PC-3 (cell line): ENCODE measurements at regions not wholly inside any gene's neighbourhood (a gene's known extent, or its start where the extent isn't known, plus 50 kb on each side); places are given as distances from the start of the nearest gene placed in this dataset.

Experiments
- ATAC-seq: fragments of 200-7000 bp; cut with Tn5 transposase; 2 replicates; pipeline ENCODE4 v1.9.1; 2020; ENCODE audit warnings: mild to moderate bottlenecking, moderate library complexity
- BruUV-seq: library from RNA; stranded (reverse); fragments of 400-500 nt; replicated peaks from 2 replicates; lab custom pipeline; 2021; lab: Mats Ljungman, UMichigan
- CTCF ChIA-PET: fragments of 300-600 bp; sonication (Branson Sonifier 250); formaldehyde crosslinking; loops from one replicate; lab custom pipeline; 2022; ENCODE audit warnings: antibody characterized with exemption; lab: Charles Lee
- POLR2A ChIA-PET: fragments of 300-600 bp; sonication (Branson Sonifier 250); formaldehyde crosslinking; loops from one replicate; lab custom pipeline; 2022; ENCODE audit warnings: antibody characterized with exemption; ENCODE audit not compliant: unreplicated experiment; lab: Charles Lee
- DNase-seq: peaks from one replicate; pipeline ENCODE4 v3.0.0-alpha.2; 2015
- H2AFZ ChIP-seq: fragments of 300-600 bp; sonication (generic); 2 replicates; pipeline ENCODE4 v1.6.0; 2016; ENCODE audit warnings: antibody characterized with exemption, low read length
- H3F3A ChIP-seq: fragments of 300-600 bp; sonication (generic); one replicate; pipeline ENCODE4 v1.6.0; 2017; ENCODE audit warnings: antibody characterized with exemption, low read length, control low read depth, mild to moderate bottlenecking; ENCODE audit not compliant: unreplicated experiment
- H3K27ac ChIP-seq: fragments of 300-600 bp; sonication (generic); 2 replicates; pipeline ENCODE4 v1.5.1; 2016; ENCODE audit warnings: mild to moderate bottlenecking, low read length
- H3K27me3 ChIP-seq: fragments of 300-600 bp; sonication (generic); 2 replicates; pipeline ENCODE4 v1.6.1; 2016; ENCODE audit warnings: low read length, mixed read lengths
- H3K36me3 ChIP-seq: fragments of 300-600 bp; sonication (generic); 2 replicates; pipeline ENCODE4 v1.6.1; 2016; ENCODE audit warnings: low read depth, mixed run types, low read length, mixed read lengths
- H3K4me1 ChIP-seq: fragments of 300-600 bp; sonication (generic); 2 replicates; pipeline ENCODE4 v1.5.1; 2016; ENCODE audit warnings: low read length; ENCODE audit not compliant: insufficient read depth
- H3K4me2 ChIP-seq: fragments of 300-600 bp; sonication (generic); 2 replicates; pipeline ENCODE4 v1.6.0; 2016; ENCODE audit warnings: low read length
- H3K4me3 ChIP-seq: fragments of 300-600 bp; sonication (generic); 2 replicates; pipeline ENCODE4 v1.5.1; 2016; ENCODE audit warnings: mild to moderate bottlenecking, low read length, mixed read lengths
- H3K79me2 ChIP-seq: fragments of 300-600 bp; sonication (generic); 2 replicates; pipeline ENCODE4 v1.6.1; 2017; ENCODE audit warnings: low read length, mixed read lengths
- H3K9ac ChIP-seq: fragments of 300-600 bp; sonication (generic); 2 replicates; pipeline ENCODE4 v1.6.0; 2016; ENCODE audit warnings: mild to moderate bottlenecking, low read length
- H3K9me2 ChIP-seq: fragments of 300-600 bp; sonication (generic); replicated peaks from 2 replicates; pipeline ENCODE4 v1.6.1; 2016; ENCODE audit warnings: mixed run types, low read length, mixed read lengths
- H3K9me3 ChIP-seq: fragments of 300-600 bp; sonication (generic); 2 replicates; pipeline ENCODE4 v1.6.1; 2016; ENCODE audit warnings: low read length, mixed read lengths
- H4K20me1 ChIP-seq: fragments of 300-600 bp; sonication (generic); 2 replicates; pipeline ENCODE4 v1.6.1; 2016; ENCODE audit warnings: low read length, mixed read lengths
- EZH2 ChIP-seq: fragments of 300-600 bp; sonication (generic); IDR thresholded peaks from one replicate; pipeline ENCODE4 v1.6.1; 2017; ENCODE audit warnings: antibody characterized with exemption, mild to moderate bottlenecking, low read length; ENCODE audit not compliant: unreplicated experiment
- EZH2phosphoT487 ChIP-seq: fragments of 300-600 bp; sonication (generic); IDR thresholded peaks from 2 replicates; pipeline ENCODE4 v1.6.1; 2018; ENCODE audit warnings: mild to moderate bottlenecking, antibody characterized with exemption, low read length, borderline replicate concordance
- intact Hi-C: fragments of 100-400 bp; cut with micrococcal nuclease; formaldehyde crosslinking; loops from 2 replicates; pipeline ENCODE4 v1.9.0; 2023
- TF ChIP-seq, protein P1 (sequence below): fragments of 300-600 bp; sonication (generic); conservative IDR thresholded peaks from 2 replicates; pipeline ENCODE4 v1.5.1; 2017; ENCODE audit warnings: antibody characterized with exemption, low read depth, mild to moderate bottlenecking, low read length

DNA sequence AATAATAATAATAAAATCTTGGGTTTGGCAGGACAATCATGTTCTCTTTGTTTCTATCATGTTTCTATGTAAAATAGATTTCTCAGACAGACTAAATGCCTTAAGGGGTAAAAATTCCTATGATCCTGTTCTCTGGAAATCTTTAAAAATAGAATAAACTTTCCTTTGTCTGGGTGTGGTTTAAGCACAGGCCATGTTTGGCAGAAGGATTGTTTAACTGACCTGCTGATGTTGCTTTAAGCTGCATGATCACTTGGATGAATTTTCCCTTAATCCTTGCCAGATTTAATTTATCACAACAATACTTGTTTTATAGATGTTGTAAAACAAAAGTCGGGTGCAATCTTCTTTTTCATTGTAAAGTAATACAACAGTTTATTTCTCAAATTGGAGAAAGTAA lies 341.7 kb upstream of the FAT1 start:
- H2AFZ ChIP-seq, result no peak overlapping the region
- TF ChIP-seq, protein P1, sequence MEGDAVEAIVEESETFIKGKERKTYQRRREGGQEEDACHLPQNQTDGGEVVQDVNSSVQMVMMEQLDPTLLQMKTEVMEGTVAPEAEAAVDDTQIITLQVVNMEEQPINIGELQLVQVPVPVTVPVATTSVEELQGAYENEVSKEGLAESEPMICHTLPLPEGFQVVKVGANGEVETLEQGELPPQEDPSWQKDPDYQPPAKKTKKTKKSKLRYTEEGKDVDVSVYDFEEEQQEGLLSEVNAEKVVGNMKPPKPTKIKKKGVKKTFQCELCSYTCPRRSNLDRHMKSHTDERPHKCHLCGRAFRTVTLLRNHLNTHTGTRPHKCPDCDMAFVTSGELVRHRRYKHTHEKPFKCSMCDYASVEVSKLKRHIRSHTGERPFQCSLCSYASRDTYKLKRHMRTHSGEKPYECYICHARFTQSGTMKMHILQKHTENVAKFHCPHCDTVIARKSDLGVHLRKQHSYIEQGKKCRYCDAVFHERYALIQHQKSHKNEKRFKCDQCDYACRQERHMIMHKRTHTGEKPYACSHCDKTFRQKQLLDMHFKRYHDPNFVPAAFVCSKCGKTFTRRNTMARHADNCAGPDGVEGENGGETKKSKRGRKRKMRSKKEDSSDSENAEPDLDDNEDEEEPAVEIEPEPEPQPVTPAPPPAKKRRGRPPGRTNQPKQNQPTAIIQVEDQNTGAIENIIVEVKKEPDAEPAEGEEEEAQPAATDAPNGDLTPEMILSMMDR, result no peak
- H3K79me2 ChIP-seq, result no peaks in the 10 kb centered on the region
- intact Hi-C loops, result no loop called here
- no peak for DNase-seq
- H3F3A ChIP-seq, result no peaks in the 10 kb centered on the region
- CTCF ChIA-PET, result no interaction called here
- no peaks in the 10 kb centered on the region for H3K27me3 ChIP-seq
- BruUV-seq, result no TSS peak
- no peak for ATAC-seq
- no peaks in the 10 kb centered on the region for H4K20me1 ChIP-seq
- H3K36me3 ChIP-seq, result no peaks in the 10 kb centered on the region
- no peaks in the 10 kb centered on the region for H3K9me3 ChIP-seq
- H3K9me2 ChIP-seq, result no peaks in the 10 kb centered on the region
- H3K4me1 ChIP-seq, result no peaks in the 10 kb centered on the region
- no peak overlapping the region for H3K9ac ChIP-seq
- POLR2A ChIA-PET, result no interaction called here
- no peak overlapping the region for H3K4me2 ChIP-seq
- no peak overlapping the region for H3K27ac ChIP-seq
- no peak overlapping the region for H3K4me3 ChIP-seq

DNA sequence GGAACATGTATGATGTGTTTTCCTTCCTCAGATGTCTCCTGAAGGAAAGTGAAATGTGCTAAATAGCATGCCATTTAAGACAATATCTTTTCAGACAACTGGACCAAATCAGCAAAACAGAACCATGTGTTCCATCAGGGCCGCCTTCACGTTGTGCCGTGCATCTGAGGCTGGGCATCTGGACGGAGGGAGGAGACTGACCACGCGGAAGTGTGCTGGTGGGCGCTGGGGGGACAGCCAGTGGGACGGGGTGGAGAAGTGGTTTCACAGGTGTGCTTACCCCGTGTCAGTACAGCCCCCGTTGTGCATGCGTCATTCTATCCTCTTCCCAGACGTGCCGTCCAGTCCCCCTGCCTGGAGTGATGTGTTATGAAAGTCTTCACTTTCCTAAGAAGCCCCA lies 342.1 kb upstream of the FAT1 start:
- H3K9ac ChIP-seq, result no peak overlapping the region
- ChIA-PET CTCF (no interaction called here), POLR2A (no interaction called here)
- H3K9me3 ChIP-seq, result no peaks in the 10 kb centered on the region
- H3K4me2 ChIP-seq, result no peak overlapping the region
- no peak overlapping the region for H2AFZ ChIP-seq
- TF ChIP-seq EZH2, result no peak
- TF ChIP-seq, protein P1, result no peak
- BruUV-seq, result no TSS peak
- no peak for DNase-seq
- H4K20me1 ChIP-seq, result no peaks in the 10 kb centered on the region
- no peak overlapping the region for H3K27ac ChIP-seq
- no peak overlapping the region for H3K4me3 ChIP-seq
- no peak for ATAC-seq
- no peaks in the 10 kb centered on the region for H3F3A ChIP-seq
- no peaks in the 10 kb centered on the region for H3K9me2 ChIP-seq
- no peaks in the 10 kb centered on the region for H3K36me3 ChIP-seq
- intact Hi-C loops, result no loop called here
- no peaks in the 10 kb centered on the region for H3K27me3 ChIP-seq
- H3K79me2 ChIP-seq, result no peaks in the 10 kb centered on the region
- H3K4me1 ChIP-seq, result no peaks in the 10 kb centered on the region

DNA sequence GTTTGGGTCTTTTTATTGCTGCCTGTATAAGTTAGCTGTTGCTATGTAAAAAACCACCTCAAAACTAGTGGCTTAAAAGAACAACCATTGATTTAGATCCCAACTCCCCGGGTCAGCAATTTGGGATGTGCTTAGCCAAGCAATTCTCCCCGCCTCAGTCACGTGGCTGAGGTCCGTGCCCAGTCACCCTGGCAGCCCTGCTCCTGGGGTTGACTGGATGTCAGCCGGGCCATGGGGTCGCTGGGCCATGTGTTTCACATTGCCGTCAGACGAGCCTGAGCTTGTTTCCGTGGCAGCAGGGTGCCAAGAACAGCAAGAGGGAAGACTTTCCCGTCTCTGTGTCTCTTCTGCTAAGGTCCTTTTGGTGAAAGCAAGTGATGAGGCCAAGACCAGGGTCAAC lies 345.7 kb upstream of the FAT1 start:
- no peak for ATAC-seq
- TF ChIP-seq EZH2 (no peak), EZH2phosphoT487 (no peak)
- TF ChIP-seq, protein P1, result no peak

More for the DNA sequence above, 345.7 kb upstream of the FAT1 start:
- no peak overlapping the region for H3K9ac ChIP-seq
- ChIA-PET CTCF (no interaction called here), POLR2A (no interaction called here)
- H3K27me3 ChIP-seq, result no peaks in the 10 kb centered on the region
- H3K79me2 ChIP-seq, result no peaks in the 10 kb centered on the region
- no peaks in the 10 kb centered on the region for H3K36me3 ChIP-seq
- no peak overlapping the region for H3K27ac ChIP-seq
- no peaks in the 10 kb centered on the region for H3K9me2 ChIP-seq
- no peak overlapping the region for H3K4me3 ChIP-seq
- H3K4me2 ChIP-seq, result no peak overlapping the region
- intact Hi-C loops, result no loop called here
- H4K20me1 ChIP-seq, result no peaks in the 10 kb centered on the region
- no peaks in the 10 kb centered on the region for H3F3A ChIP-seq
- no TSS peak for BruUV-seq
- no peaks in the 10 kb centered on the region for H3K4me1 ChIP-seq
- no peak for DNase-seq
- no peak overlapping the region for H2AFZ ChIP-seq
- no peaks in the 10 kb centered on the region for H3K9me3 ChIP-seq
